ENCODE measurements at regions not wholly inside any gene's neighbourhood (a gene's known extent, or its start where the extent isn't known, plus 50 kb on each side); places are given as distances from the start of the nearest gene placed in this dataset.

- TF ChIP-seq, protein P1, sequence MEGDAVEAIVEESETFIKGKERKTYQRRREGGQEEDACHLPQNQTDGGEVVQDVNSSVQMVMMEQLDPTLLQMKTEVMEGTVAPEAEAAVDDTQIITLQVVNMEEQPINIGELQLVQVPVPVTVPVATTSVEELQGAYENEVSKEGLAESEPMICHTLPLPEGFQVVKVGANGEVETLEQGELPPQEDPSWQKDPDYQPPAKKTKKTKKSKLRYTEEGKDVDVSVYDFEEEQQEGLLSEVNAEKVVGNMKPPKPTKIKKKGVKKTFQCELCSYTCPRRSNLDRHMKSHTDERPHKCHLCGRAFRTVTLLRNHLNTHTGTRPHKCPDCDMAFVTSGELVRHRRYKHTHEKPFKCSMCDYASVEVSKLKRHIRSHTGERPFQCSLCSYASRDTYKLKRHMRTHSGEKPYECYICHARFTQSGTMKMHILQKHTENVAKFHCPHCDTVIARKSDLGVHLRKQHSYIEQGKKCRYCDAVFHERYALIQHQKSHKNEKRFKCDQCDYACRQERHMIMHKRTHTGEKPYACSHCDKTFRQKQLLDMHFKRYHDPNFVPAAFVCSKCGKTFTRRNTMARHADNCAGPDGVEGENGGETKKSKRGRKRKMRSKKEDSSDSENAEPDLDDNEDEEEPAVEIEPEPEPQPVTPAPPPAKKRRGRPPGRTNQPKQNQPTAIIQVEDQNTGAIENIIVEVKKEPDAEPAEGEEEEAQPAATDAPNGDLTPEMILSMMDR (IDR thresholded peaks at IDR 0.05) = peak; percentile 33 to 39
- TF ChIP-seq POLR2A (IDR thresholded peaks at IDR 0.05) = no peak
- TF ChIP-seq POLR2AphosphoS5 (IDR thresholded peaks at IDR 0.05) = no peak
These were observed 496.3 kb downstream of the PDGFC start for GRCh38 chr4:156475322-156475721.

Measured in suprapubic skin (tissue), 4 donors.